GM19043 (cell line): ENCODE measurements at regions not wholly inside any gene's neighbourhood (a gene's known extent, or its start where the extent isn't known, plus 50 kb on each side); places are given as distances from the start of the nearest gene placed in this dataset.

Source experiments
- ATAC-seq: cut with Tn5 transposase; IDR thresholded peaks from one replicate; pipeline ENCODE4 v1.9.1; 2021; ENCODE audit warnings: low read depth; ENCODE audit not compliant: unreplicated experiment

DNA sequence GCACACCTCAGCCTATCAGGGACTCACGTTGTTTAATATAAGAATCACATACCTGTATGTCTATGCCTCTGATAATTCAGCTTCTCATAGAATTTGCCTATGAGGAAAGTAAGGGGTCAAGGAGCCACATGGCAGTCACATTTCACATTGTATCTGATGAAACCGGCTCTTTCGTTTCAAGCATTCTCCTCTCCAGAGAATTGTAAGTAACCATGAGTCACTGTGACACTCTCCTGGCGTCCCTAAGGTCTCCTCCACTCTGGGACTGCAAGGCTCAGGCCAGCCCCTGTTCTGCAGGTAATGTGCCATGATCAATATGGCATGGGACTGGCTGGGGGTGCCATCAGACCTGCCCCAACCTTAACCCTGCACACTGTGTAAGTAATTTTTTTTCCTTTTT is 503.3 kb downstream of the COG6 start:
- ATAC-seq: no peak

DNA sequence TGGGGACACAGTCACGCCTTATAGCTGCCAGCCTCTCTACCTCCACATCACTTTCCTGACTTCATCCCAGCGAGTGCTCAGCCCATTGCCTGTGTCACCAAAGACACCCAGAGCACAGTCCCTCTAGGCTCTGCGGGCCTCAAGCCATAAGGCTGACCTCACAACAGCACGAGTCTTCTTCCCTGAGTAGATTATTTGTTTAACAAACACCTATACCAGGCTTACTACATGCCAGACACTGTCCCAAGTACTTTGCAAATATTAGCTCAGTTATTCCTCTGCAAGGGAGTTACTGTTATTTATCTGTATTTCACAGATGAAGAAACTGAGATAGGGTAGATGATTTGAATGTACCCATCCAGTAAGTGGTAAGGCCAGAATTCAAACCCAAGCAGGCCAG is 504.3 kb downstream of the COG6 start:
- ATAC-seq: no peak

DNA sequence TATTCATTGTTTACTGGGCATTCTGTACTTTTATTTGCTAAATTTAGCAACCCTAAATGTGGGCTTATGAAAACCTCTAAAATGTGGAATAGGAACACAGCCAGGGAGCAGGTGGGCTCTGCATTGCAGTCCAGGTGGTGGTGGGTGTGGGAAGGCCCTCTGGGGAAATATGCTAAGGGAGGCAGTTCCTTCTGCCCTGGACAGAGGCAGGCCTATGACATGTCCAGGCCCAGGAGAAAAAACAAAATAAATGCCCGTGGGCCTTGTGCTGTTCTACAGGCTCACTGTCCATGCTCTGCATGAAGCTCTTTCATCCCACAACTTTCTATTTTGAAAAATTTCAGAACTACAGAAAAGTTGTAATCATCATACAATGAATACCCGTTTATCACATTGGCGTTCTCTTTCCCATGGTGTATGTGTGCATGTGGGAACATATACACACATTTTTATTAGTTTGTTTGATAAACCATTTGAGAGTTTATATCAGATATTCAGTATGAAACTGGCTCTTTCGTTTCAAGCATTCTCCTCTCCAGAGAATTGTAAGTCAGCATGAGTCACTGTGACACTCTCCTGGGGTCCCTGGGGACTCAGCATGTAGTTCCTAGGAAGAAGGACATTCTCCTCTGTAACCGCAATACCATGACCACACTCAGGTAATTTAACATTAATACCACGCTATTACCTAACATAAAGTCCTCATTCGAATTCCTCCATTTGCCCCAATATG is 505.3 kb downstream of the COG6 start:
- no peak for ATAC-seq

DNA sequence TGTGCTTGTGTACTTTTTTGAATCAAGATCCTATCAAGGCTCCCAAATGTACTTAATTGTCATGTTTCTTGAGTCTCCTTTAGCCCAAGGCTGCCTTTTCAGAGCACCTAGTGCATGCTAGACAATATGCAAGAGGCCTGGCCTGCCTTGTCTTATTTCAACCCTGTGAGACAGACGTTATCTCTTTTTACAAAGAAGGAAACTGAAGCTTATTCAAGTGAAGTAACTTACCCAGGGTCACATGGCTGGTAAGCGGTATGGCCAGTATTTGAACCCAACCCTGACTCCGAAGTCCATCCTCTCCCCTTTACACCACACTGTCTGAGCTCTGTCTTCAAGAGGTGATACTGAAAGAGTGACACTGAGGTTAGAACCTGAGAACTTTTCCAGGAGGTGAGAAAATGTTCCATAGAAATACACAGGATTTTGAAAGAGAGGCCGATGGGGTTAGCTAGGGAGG is 505.1 kb downstream of the FOXO1 start:
- ATAC-seq: no peak

DNA sequence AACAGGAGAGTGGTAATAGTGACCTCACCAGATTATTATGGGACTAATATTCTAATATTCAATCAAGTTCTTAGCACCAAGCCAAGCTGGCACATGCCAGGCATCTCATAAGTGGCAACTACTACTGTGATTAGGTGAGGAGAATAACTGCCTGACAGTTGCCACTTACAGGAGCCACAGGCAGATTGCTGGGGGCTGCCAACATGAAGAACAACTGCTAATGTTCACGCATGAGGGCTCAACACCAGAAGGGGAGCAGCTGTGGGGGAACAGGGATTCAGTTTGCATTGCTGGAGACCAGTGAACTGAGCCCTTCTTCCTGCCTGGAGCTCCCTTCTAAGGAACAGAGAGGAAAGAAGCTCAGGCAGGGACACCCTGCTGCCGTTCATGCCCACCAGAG is 504.5 kb downstream of the FOXO1 start:
- ATAC-seq: no peak

DNA sequence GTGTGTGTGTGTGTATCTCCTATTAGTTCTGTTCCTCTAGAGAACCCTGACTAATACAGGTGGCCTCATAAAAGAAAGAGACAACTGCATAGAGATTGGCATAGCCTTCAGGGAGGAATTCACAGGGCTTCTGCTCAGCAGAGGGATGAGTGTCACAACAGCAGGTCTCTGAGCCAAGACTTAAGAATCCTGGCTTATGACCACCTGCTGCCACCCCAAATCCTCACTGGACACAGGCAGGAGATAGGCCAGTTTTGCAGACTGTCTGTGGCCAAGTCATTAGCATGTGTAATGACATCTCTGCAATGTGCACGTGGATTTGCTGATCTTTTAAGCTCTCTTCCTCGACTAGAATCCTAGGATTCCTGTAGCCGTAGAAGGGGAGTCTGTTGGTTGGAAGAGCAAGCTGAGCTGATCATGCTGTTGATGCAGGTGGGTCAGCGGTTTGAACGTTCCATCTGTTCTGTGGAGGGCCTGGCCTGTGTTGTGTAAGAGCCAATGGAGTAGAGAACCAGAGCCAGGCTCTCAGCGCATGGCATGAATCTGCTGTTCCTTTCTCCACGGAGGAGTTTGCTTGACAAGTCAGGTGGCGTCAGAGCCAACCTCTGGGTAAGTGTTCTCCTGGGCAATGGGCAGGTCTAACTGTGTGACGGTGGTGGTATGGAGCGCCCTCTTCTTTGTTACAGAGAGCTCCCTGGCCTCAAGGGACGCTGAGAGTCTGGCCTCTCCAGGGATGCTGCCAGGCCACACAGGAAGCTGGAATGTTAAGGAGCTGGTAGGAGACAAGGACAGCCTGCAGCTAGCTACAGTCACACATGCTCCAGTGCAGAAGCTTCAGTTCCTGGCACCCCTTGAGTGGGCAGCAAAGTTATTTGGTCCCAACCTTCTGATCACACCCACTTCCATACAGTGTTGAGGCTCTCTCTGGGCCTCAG is 503.1 kb downstream of the FOXO1 start:
- ATAC-seq: no peak

DNA sequence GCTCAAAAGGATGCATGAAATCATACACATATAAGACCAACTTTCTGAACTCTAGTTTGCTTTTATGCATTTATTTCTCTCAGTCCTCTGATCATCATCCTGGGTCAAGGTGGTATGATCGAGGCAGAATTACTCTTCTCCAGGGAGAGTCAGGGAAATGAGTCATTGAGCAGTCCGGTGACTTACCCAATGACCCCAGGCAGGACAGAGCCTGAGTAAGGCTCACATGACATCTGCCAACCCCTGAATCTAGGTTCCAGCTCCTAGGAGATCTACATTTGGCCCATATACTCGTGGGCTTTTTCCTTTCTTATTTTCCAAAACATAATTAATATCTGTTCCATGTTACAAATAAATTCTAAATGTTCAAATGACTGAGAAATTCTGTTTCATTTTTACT is 502.3 kb downstream of the FOXO1 start:
- ATAC-seq: no peak

DNA sequence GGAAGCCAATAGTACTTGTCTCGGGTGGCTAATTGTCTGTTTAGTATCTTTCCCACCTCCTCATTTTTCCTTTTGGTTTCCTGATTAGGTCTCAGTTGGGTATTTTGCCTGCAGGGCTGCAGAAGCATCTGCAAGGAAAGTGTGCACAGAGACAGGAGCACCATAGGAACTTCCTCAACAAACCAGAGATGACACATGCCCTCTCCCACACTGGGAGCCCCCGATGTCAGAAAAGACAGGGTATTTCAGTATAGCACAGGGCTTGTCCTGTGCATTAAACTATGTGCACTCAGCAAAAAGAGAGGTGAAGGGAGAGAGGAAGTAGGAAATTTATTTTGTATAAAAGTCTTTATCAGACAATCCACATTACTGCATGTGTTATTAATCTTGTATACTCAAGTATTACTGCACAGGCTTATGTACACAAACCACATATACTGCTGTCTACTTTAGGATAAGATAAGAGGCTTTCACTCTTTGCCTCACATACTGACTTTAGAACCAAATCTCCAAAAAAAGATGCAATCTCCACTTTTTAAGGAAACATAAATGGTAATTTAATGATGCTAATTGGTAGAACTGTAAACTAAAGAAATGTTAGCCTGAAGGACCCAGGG is 501.0 kb downstream of the FOXO1 start:
- ATAC-seq: no peak

DNA sequence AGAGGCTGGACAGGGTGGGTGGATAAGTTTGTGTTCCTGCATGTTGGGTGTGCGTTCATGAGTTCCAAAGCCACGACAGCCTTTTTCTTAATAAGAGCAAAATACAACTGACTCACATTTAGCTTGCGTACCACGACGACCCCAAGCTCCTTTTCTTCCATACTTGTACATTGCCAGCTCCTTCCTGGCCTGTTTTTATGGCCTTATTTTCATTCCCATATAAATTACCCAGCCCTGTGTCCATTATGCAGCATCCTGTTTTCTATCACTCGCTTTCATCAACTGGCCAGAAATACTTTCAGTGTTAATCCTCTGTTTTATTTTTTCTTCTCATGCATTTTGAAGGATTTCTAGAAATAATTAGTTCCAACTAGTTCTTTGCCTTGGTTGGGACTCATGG is 499.1 kb downstream of the FOXO1 start:
- ATAC-seq: no peak

DNA sequence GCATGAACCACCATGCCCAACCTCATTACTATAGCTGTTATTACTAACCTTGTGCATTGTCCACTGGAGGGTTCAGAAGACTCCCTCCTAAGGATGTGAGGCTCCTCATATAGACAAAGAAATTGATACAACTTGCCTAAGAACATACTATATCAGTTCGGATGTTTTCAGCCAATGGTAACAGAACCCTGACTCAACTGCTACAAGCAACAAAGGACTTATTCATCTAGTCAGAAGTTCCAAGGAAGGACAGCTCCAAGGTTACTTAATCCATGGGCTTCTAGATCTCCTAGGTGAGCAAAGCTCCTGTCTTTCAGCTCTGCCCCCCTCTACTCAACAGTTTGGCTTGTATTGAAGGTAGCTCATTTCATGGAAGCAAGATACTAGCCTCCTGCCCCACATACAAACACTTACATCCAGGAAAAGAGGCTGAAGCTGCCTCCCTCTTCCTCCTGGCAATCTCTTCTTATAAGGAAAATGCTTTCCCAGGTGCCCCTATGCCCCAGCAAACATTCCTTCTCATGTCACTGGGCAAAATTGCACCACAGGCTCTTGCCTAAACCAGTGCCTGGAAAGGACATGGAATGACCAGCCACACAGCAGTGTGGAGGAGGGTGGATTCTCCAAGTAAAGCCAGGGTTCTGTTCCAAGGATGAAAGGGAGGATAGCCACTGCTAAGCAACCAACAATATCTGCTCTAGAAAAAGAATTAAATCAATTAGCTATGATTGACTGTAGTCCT is 497.8 kb downstream of the FOXO1 start:
- ATAC-seq: no peak

DNA sequence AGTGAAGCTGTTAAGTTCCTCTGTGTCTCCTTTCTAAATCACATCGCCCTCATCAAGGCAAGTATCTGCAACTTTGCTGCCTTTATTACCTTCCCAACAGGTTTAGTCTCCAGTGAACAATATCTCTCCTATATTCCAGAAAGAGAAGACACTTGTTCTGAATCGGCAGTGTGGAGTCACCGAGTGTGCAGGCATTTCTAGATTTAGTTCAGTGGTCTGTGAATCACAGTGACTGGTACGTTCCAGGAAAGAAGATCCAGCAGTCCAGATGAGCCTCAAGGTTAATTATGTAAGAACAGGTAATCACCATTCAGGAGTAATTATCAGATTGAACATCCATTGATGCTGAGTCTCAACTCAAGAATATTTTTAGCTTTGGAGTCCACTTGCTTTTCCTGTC is 497.0 kb downstream of the FOXO1 start:
- no peak for ATAC-seq

DNA sequence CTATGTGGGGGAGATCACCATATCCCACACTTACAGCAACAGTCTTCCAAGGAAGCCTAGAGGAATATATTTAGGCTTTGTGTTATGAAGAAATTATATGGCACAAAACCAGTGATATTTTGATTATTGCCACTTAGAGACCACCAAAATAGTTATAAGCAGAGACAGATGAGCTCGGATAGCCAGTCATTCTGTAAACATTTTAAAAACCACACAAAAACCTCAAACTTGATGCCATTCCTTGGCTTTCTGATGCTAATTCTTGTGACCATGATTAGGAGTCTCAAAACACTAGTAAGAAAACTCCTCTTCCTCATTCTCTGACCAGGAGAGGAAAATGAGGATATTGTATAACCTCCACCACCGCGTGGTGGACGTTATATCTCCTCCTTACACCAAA is 496.4 kb downstream of the FOXO1 start:
- ATAC-seq: no peak

DNA sequence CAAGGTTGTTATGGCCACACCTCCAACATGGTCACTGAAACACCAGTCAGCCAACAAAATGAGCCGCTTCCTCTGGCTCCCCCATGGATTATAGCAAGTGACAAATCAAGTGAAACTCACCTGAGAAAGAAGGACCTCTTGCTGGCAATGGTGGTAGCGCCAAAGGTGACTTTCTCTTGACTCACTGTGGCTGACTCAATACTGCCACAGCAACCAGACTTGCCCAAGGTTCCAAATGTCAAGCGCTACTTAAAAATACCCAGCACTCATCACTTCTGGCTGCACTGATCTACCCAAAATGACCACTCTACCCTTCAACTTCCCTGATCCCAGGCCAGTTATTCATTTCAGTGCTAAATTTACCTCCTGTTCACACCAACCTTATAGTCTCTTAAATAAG is 495.5 kb downstream of the FOXO1 start:
- no peak for ATAC-seq

DNA sequence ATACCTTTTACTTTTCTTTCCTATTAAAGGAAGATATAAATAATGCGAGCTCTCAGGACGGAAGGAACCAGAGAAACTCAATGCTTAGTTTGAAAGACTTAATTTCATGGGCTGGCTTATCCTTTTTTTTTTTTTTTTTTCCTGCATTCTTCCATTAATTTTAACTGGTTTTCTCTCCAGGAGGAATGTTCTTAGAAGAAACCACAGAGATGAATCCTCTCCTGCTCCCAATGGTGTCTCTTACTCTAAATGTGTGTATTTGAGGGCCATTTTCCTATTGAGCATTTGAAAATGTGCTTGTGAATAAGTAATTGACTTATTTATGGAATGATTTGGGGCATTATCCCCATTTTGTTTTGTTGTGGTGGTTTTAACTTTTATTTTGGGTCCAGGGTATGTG is 494.9 kb downstream of the FOXO1 start:
- no peak for ATAC-seq

DNA sequence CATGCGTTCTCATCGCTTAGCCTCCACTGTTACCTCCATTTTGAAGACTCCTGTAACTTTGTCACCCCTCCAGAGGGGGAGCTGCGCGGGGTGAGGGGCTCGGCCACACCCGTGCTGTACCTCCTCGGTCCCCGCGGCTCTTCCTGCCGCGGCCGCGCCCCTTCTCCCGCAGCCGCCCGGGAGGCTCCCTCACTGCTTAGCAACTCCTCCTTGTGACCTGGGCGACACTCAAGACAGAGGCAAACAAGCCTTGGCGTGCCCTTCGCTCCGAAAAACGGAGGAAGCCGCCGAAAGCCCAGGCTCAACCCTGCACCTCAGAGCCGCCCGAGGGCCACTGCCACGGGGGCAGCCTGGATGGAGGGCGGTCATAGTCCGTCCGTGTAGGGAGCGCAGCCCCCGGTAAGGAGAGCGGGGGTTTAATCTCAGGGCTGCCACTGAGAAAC is 494.3 kb downstream of the FOXO1 start:
- ATAC-seq: no peak

DNA sequence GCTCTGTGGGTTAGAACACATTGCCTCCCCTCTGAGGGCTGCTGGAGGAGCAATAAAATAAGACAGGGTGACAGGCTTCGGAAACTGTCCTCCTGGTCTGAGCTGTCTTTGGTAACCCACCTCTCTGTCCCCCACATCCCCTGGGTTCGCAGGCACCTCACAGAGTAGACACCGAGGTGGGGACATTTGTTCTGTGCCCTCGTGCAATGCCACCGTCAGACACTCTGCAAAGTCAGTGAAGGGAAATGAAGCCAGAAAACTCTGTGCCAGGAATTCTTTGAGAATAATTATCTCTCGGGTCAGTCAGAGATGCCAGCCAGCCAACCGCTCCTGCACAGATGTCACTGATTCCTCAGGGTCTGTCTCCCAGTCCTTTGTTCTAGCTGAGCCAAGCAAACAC is 493.6 kb downstream of the FOXO1 start:
- no peak for ATAC-seq

DNA sequence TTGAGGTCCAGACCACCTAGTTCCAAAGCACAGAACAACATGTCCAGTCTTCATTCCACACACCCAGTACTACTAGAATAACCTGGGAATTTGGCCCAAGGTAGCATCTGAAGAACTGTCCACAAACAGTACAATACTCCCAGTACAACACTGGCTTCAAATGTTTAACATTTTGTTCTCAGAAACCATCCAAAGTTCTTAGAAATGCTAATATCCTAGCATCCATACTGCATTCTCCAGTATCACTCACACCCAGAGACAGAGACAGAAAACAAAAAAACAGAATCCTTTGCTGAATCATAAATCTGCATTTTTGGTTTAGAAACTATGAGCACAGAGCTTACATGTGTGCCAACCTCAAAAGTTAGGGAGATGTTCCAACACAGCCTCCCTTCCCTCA is 490.8 kb downstream of the FOXO1 start:
- no peak for ATAC-seq

DNA sequence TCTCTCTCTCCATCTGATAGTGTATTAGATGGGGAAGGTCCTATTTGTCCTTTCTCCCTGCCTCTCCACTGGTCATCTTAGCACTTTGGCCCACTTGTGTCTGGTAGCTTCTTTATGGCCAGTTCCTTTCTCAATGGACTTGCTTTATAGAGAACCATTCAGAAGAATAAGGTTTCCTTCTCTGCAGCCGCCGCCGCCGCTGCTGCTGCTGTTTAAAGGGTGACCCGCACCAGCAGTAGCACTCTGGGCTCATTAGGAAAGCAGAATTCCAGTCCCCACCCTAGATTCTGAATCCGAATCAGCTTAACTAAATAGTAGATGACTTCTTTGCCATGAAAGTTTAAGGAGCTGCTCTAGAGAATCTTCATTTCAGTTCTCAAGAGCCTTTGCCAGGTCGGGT is 490.2 kb downstream of the FOXO1 start:
- ATAC-seq: no peak

DNA sequence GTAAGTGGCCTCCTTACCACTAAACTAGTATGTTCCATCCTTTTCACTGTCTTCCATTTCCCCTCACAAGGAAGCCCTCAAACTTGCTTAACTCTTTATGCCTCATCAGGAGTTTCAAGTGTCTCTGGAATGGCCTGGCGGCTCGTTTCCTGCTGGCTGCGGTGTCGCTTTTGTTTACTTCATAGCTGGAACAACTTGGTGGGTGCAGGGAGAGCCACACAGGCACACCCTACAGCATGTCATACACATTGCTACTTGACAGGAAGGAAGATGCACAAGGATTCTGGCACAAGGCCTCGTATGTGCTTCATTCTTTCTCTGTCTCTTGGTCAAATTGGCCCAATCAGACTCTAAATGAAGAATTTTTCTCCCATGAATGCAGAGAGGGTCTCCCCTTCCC is 488.3 kb downstream of the FOXO1 start:
- no peak for ATAC-seq

DNA sequence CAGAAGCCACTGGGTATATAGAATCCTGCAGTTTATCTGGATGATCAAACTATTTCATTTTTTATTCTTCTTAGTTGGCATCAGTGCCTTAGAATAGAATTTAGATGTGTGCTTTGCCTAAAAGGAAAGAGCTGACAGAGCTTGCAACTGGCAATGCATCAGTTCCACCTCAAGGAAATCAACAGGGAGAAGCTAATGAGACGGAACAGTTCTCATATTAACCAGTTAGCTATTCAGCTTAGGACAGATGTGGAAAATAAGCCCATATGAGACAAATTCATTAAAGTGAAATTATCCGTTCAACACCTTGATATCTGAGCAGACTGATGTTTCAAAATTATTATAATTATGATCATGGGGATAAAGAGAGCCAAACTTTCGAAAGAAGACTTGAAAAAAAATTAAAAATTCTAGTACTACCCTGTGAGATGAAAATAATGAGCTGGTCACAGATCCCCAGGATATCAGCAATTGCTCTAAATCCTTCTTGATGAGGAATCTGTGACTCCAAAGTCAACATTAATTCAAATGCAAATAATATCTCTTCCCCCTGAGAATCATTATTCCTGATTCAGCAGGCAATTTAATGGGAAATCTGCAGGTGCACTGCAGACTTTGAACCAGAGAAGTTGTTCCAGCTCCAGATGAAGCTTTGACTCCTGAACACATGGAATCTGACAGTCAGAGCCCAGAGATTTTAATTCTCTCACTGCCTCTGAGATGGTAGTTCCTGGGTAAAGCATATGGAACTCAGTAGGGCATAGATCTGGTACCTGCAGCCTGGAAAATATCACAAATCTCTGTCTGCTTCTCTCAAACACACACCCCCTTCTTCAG is 486.8 kb downstream of the FOXO1 start:
- no peak for ATAC-seq
